Testis (tissue), 2 donors: ENCODE measurements at regions not wholly inside any gene's neighbourhood (a gene's known extent, or its start where the extent isn't known, plus 50 kb on each side); places are given as distances from the start of the nearest gene placed in this dataset.

Experiments used
- CTCF ChIP-seq, 3 experiments: fragments of 450-650 bp in 2 of 3; fragments of 200-600 bp in 1 of 3; sonication (generic) in 1 of 3; IDR thresholded peaks; one replicate each; pipeline ENCODE4 v1.5.1; 2016 to 2019; ENCODE audit warnings: antibody characterized with exemption in 3 of 3, mild to moderate bottlenecking in 2 of 3, moderate library complexity in 1 of 3
- POLR2A ChIP-seq: fragments of 450-650 bp; IDR thresholded peaks from one replicate; pipeline ENCODE4 v1.6.1; 2017; ENCODE audit warnings: antibody characterized with exemption, mild to moderate bottlenecking, moderate library complexity

GRCh38 chr22:27438271-27438980 is 363.1 kb downstream of the MN1 start:
- TF ChIP-seq CTCF (IDR thresholded peaks at IDR 0.05) (no peak), POLR2A (no peak)
